Activated gamma-delta T cell (primary cell): ENCODE measurements at regions not wholly inside any gene's neighbourhood (a gene's known extent, or its start where the extent isn't known, plus 50 kb on each side); places are given as distances from the start of the nearest gene placed in this dataset.
"Not testable (repeated sequence)": the region's sequence is repeated elsewhere in the genome, so short reads cannot be mapped to it uniquely, and the experiment has no call there.

Source experiments
- DNase-seq: peaks from one replicate; lab custom pipeline; 2025; lab: John Stamatoyannopoulos, UW

DNA sequence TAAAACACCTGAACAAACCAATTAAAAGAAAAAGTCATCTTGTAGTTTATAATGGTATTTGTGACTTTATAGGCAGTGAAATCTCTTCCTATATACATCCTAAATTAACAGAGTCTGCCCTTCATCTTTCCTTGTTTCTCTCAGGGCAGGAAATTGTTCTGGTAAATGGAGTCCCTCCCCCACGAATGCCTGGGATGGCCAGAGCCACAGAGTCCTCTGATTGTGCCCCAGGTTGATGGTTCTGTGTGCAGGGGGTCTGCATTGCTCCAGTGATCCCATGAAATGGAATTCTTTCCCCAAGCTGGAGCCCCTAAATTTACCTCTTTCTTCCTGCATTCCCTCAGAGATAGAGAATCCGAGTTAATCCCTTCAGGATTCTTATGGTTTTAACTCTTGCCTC lies 155.5 kb downstream of the MTX2 start:
- no peak for DNase-seq

DNA sequence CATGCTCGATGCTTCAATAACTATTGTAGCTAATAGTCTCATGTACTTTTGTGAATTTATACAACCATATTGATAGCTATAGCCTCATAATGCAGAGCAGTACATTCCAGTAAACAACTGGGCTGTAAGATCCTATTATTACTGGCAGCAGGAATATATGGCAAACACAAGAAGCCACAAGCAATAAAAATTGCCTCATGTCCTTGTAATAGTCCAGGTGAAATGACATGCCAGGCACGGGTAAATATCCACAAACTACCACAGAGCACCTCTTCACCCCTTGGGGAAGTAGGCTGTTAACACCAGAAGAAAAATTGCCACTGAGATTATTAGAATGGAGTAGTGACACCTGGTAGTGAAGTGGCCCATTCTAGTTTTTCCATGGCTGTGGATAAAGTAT lies 158.3 kb downstream of the MTX2 start:
- no peak for DNase-seq

DNA sequence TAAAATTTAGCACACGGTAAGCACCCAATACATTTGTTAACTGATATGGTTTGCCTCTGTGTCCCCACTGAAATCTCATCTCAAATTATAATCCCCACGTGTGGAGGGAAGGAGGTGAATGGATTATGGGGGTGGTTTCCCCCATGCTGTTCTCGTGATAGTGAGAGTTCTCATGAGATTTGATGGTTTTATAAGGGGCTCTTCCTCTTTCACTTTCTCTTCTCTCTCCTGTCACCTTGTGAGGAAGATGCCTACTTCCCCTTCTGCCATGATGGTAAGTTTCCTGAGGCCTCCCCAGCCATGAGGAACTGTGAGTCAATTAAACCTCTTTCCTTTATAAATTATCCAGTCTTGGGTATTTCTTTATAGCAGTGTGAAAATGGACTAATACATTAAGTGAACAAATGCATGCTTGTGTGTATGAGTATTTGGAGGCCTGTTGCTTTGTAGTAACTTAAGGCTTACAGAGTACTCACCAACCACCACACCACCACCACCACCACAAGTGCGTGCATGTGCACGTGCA lies 159.8 kb downstream of the MTX2 start:
- DNase-seq: not testable (repeated sequence)

DNA sequence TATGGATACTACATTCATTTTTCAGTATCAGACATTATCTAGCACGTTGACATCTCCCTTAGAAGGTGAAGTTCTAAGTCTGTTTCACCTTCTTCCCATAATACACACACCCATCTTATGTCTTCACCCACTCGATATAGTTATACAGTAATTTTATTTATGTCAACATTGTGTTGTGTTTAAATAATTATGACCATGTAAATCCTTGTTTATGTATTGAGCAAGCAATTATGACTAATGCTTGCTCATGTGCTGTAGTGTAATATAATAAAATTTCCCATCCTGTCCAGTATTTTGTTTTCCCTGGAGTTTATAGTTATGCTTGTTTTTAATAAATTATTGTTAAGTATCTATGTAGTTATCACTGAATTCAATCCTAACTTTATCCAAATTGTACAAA lies 163.2 kb downstream of the MTX2 start:
- no peak for DNase-seq

- DNase-seq: no peak
These were observed 166.5 kb downstream of the MTX2 start for GRCh38 chr2:176435729-176436128.

DNA sequence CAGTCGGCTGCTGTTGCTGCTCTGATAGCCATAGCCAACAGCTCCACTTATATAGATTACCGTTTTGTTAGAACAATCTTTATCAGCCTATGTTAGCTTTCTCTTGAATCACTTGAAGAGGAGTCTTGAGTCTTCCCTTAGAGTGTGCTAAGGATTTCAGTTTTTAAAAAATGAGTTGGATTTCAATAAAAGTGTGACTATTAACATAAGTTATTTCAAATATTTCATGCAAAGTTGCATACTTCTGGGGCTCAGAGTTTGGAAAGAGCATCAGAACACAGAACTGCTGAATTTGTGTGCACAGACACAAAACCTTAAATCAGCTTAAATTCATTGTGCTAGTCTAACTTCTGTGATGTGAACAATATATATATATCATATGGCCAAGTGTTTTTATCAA lies 174.7 kb downstream of the MTX2 start:
- DNase-seq: no peak

GRCh38 chr2:176445956-176446355 lies 176.7 kb downstream of the MTX2 start:
- no peak for DNase-seq

GRCh38 chr2:176446718-176447414 lies 177.6 kb downstream of the MTX2 start:
- no peak for DNase-seq

DNA sequence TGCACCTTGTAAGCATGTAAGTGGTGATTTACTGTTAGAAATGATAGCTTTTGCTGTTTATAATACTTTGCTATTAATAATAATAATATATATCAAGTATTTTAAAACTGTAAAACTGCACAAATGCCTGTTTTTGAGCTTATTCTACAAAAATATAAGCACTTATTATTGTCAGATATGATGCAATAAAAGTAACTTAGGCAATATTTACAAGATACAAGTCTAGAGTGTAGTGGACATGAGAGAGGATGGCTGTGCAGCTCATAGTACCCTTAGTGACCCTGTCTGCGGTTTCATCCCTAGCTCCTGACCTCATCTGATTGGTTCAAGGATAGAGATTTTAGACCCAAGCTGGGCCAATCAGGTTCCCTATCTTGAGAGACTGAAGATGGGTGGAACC lies 178.4 kb downstream of the MTX2 start:
- DNase-seq: no peak

GRCh38 chr2:176449852-176450251 lies 180.6 kb downstream of the MTX2 start:
- no peak for DNase-seq

GRCh38 chr2:176453784-176454183 lies 184.5 kb downstream of the MTX2 start:
- DNase-seq: no peak

DNA sequence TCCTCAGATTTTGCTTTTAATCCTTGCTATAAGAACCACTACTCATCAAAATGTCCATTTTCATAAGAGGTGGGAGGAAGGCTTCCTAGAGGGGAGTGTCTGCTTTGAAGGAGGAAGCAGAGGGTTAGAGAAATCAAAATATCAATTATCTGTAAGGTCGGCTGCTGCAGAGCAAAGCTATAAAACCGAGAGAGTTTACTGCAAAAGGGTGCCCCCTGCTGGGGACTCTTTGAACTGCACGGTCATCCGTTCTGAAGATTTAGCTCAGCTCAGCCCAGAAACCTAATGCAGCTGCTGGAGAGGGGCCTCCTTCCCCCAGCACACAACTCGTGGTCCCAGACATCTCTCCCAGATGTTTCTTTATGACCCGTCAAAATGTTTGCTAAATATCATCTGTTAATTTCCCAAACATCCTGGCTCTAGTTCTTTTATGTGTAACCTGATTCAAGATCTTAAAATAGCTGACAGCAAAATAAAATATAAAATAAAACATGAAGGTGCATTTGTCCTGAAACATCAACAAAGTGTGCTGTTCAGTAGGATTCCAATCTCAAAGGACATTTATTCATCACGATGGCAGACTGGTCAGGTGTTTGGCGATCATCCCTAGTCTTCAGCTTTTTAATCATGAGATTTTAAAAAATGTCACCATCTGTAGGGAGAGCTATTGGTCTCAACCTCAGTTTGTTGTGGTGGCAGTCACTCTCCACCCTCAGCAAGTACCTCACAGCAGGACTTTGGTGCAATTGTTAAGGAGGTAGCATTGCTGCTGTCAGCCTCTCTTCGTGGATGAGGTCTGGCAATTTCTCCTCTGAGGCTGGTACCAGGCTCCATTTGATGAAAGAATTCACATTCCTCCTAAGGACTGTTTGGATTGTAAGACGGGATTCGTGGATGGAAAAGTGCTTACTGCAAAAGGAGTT lies 185.9 kb downstream of the MTX2 start:
- DNase-seq: no peak

DNA sequence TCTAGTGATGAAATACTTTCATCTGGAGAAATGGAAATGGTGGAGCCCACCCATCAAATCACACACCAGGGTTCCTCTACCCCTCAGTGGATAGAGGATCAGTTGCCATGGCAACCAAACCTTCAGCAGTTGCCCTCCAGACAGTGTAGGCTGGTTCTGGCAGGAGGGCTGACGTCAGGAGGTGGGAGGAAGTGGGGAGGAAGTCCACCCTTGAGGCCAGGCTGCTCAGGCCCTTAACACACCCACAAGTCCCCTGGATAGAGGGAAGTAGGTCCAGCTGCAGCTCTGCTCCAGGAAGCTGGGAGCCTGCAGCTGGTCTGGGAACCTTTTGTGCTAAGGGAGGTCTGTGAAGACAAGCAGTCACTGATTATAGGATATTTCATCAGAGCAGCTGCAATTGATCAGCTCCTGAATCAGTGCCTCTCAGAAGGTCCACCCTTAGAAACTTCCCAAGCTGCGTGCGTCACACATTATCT lies 186.6 kb downstream of the MTX2 start:
- no peak for DNase-seq

DNA sequence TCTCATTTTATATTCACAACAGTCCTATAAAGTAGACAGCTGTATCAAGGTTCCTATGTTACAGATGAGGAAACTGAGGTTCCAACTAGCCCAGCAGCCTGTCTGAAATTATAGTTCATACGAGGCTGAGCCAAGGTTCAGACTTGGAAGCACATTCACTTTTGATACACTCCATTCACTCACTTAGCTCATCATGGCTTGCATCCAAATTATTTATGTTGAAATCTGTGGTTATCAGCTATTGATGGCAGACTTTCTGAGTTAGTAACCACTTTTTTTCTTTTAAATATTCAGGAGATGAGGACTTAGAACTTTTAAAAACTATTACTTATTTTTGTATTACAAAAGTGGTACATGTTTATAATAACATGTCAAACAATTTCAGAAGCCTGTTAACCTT lies 188.2 kb downstream of the MTX2 start:
- no peak for DNase-seq

GRCh38 chr2:176461098-176461808 lies 192.0 kb downstream of the MTX2 start:
- no peak for DNase-seq

GRCh38 chr2:176461809-176462670 lies 192.8 kb downstream of the MTX2 start:
- DNase-seq: no peak

GRCh38 chr2:176463546-176463945 lies 194.3 kb downstream of the MTX2 start:
- DNase-seq: no peak

DNA sequence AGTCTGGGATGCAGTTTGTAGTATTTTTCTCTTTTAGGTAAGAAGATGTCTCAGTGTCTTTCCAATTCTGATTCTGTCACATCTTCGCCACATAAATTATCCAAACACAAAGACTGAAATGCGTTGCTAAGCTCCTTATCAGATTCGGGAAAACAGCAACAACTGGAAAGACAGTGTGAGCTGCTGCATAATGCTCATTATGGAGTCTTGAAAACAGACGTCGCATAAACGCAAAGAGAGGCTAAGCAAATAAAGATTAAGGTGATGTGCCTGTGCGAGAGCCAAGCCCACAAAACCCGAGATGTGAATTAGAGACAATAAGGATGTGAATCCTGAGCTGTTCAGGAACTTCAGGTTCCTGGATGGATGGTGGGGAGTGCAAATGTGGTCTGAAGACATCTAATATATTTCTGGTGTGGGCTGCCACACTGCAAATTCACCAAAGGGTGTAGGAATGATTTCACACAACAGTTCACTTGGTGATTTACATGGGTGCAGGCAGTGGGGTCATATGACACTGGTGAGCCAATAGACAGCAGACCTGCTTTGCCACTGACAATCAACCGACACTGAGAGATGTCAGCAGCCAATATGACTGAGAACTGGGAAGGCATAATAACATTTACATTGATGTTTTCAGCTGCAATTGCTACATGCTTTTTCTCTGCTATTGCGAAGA lies 195.8 kb downstream of the MTX2 start:
- DNase-seq: no peak

DNA sequence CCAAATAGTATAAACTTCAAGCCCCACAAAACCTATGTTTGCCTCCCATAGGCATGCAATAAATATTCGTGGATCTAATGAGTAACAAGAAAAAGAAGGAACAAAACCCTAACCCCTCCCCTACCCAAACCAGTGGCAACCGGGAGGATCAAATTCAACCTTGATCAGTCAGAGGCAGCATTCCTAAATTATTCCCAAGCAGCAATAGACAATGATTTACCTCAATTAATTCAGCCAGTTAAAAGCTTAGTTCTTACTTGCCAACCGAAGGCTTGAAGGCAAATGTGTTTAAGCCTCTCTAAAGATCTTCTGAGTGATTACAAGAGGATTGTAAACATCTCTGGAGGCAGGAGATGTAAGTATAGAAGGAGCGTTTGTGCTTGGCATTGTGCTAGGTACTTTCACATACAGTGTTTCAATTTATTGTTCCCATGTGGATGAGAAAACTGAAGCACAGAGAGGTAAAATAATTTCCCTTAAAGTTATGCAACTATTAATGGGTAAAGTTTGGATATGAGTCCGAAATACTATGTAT lies 197.7 kb downstream of the MTX2 start:
- DNase-seq: no peak

- DNase-seq: no peak
These were observed 198.4 kb downstream of the MTX2 start for GRCh38 chr2:176467595-176467994.
